ENCODE measurements at regions not wholly inside any gene's neighbourhood (a gene's known extent, or its start where the extent isn't known, plus 50 kb on each side); places are given as distances from the start of the nearest gene placed in this dataset.

DNA sequence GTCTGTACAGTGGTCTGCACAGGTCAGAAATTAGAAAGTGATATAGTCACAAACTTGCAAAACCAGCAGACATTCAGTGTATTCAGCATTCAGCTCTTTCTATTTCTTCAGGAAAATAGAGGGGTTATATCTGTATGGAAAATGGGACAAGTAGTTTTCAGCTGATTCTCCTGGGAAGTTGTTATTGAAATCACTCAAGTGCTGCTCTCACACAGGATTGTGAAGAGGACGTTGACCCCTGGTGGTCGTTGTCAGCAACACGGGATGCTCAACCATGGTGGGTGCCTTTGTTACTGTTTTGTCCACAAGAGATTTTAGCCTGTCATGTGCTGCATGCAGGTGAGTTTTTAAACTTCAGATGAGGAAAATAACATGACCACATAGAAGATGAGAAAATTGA is 981.8 kb downstream of the TMEM121 start:
- no peak overlapping the region for H3K4me3 ChIP-seq (ENCODE audit: low read depth, low read length)
- TF ChIP-seq, protein P1, sequence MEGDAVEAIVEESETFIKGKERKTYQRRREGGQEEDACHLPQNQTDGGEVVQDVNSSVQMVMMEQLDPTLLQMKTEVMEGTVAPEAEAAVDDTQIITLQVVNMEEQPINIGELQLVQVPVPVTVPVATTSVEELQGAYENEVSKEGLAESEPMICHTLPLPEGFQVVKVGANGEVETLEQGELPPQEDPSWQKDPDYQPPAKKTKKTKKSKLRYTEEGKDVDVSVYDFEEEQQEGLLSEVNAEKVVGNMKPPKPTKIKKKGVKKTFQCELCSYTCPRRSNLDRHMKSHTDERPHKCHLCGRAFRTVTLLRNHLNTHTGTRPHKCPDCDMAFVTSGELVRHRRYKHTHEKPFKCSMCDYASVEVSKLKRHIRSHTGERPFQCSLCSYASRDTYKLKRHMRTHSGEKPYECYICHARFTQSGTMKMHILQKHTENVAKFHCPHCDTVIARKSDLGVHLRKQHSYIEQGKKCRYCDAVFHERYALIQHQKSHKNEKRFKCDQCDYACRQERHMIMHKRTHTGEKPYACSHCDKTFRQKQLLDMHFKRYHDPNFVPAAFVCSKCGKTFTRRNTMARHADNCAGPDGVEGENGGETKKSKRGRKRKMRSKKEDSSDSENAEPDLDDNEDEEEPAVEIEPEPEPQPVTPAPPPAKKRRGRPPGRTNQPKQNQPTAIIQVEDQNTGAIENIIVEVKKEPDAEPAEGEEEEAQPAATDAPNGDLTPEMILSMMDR (IDR thresholded peaks at IDR 0.05; ENCODE audit: insufficient read depth, low read length): no peak
- DNase-seq (ENCODE audit: low read depth): no peak

DNA sequence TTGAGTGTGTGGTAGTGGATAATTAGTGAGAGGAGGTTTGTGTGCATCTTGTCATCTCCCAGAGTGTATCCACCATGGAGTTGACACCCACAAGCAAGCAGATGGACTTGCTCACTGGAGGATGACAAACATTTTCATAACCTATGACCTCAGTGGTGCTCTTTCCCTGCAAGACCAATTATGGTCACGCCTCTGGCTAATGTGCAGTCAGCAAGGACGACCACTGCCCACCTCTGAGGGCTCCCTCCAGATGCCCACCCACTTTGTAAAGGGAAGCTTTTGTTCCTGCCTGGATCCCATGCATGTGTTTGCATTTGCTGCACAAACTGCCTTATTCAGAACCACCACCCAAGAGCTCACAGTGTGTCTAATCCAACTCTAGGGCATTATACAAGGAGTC is 982.8 kb downstream of the TMEM121 start:
- TF ChIP-seq, protein P1 (IDR thresholded peaks at IDR 0.05; ENCODE audit: insufficient read depth, low read length): no peak
- H3K4me3 ChIP-seq (ENCODE audit: low read depth, low read length): no peak overlapping the region
- DNase-seq (ENCODE audit: low read depth): no peak

DNA sequence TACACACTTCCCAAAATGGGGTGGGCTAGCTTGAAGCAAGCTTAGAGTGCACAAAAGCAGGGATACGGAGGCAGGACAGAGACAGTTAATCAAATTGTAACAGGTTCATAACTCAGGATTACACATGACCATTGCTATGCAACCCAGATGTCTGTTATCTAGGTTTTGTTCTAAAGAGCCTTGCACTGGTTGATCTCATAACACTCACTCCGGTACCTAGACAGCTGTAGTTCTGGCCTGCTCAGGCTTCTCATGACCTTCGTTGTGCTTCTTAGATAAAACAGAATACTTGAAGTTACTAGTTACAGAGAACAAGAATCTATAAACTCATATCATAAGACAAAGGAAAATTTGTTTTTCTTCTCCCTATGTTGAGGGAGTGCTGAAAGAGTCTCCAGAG is 983.4 kb downstream of the TMEM121 start:
- TF ChIP-seq, protein P1 (IDR thresholded peaks at IDR 0.05; ENCODE audit: insufficient read depth, low read length): no peak
- no peak for DNase-seq (ENCODE audit: low read depth)
- no peak overlapping the region for H3K4me3 ChIP-seq (ENCODE audit: low read depth, low read length)

DNA sequence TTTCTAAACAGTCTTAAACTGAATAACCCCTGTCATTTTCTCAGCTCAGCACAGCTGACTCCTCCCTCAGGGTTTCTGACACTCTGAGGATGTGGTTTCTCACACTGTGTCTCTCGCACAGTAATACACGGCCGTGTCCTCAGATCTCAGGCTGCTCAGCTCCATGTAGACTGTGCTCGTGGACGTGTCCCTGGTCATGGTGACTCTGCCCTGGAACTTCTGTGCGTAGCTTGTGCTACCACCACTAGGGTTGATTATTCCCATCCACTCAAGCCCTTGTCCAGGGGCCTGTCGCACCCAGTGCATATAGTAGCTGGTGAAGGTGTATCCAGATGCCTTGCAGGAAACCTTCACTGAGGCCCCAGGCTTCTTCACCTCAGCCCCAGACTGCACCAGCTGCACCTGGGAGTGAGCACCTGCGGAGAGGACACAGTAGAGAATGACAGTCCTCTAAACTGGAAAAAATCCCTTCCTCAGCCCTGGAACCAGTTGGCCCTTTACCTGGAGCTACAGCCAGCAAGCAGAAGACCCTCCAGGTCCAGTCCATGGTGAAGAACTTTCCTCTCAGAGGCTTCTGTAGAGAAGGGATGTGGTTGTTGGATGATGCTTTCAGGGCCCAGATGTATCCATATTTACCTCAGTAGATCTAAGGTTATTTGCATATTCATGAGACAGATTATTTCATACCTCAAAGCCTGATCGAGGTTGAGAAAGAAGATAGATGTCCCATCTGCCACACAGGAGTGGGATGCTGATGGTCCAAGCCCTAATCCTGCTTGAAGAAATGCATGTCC is 984.8 kb downstream of the TMEM121 start:
- no peak for DNase-seq (ENCODE audit: low read depth)
- TF ChIP-seq, protein P1 (IDR thresholded peaks at IDR 0.05; ENCODE audit: insufficient read depth, low read length): no peak
- H3K4me3 ChIP-seq (ENCODE audit: low read depth, low read length): no peak overlapping the region

DNA sequence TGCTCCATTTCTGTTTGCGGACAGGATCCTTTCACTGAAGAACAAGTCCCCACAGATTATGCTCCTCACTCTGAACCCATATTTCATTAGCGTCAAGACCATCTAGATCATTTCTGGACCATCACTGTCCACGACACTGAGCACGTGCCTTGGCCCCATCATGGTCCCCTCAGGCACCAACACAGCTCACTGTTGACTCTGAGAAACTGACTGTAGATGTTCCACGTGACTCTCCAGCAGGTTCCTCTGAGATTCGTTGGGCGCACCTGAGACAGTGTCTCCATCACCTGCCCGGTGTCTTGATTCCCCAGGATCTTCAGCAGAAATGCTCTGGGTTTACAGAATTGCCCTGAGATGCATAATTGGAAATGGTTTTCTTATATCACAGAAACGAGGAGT is 985.4 kb downstream of the TMEM121 start:
- no peak for DNase-seq (ENCODE audit: low read depth)
- no peak overlapping the region for H3K4me3 ChIP-seq (ENCODE audit: low read depth, low read length)
- TF ChIP-seq, protein P1 (IDR thresholded peaks at IDR 0.05; ENCODE audit: insufficient read depth, low read length): no peak

DNA sequence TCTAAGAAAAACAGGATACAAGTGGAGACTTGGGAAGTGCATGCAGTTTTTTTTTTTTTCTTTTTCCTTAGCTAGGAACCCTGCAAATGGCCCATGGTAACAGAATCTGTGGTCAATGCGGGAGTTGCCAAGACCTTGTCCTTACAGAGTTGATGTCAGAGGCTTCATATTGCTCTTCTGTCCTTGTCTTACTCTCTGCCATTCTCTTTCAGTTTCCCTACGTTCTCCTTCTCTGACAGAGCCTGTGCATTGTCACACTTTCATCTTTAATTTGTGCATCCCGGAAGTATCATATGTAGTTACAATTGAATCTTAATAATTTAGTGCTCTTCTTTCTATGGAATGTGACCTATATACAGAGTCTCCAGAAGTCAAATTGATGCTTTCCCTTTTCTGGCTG is 986.9 kb downstream of the TMEM121 start:
- TF ChIP-seq, protein P1 (IDR thresholded peaks at IDR 0.05; ENCODE audit: insufficient read depth, low read length): no peak
- no peak overlapping the region for H3K4me3 ChIP-seq (ENCODE audit: low read depth, low read length)
- no peak for DNase-seq (ENCODE audit: low read depth)
